Calu3 (cell line): ENCODE measurements at regions not wholly inside any gene's neighbourhood (a gene's known extent, or its start where the extent isn't known, plus 50 kb on each side); places are given as distances from the start of the nearest gene placed in this dataset.

ENCODE experiments used
- BruUV-seq: library from RNA; stranded (reverse); fragments of 400-500 nt; replicated peaks from 2 replicates; lab custom pipeline; 2021; lab: Mats Ljungman, UMichigan
- CTCF ChIA-PET: fragments of 300-600 bp; sonication (Branson Sonifier 250); formaldehyde crosslinking; loops from one replicate; lab custom pipeline; 2022; ENCODE audit warnings: antibody characterized with exemption; lab: Charles Lee
- DNase-seq: peaks from one replicate; pipeline ENCODE4 v3.0.0; 2022
- H3K27ac Mint-ChIP-seq: one replicate; pipeline ENCODE4 v1.8.0; 2022; ENCODE audit warnings: mixed read lengths; ENCODE audit not compliant: unreplicated experiment
- H3K27me3 Mint-ChIP-seq: one replicate; pipeline ENCODE4 v1.8.0; 2022; ENCODE audit warnings: mixed read lengths; ENCODE audit not compliant: unreplicated experiment
- H3K36me3 Mint-ChIP-seq: one replicate; pipeline ENCODE4 v1.8.0; 2022; ENCODE audit warnings: mild to moderate bottlenecking, moderate library complexity, mixed read lengths; ENCODE audit not compliant: insufficient read depth, unreplicated experiment
- H3K4me1 Mint-ChIP-seq: one replicate; pipeline ENCODE4 v1.8.0; 2022; ENCODE audit warnings: mild to moderate bottlenecking, low read depth, mixed read lengths; ENCODE audit not compliant: unreplicated experiment
- H3K4me3 Mint-ChIP-seq: one replicate; pipeline ENCODE4 v1.8.0; 2022; ENCODE audit warnings: mild to moderate bottlenecking, low read depth, moderate library complexity, mixed read lengths; ENCODE audit not compliant: unreplicated experiment
- H3K9me3 Mint-ChIP-seq: one replicate; pipeline ENCODE4 v1.8.0; 2022; ENCODE audit warnings: low read depth, mixed read lengths; ENCODE audit not compliant: unreplicated experiment
- CTCF ChIP-seq: fragments of 200-600 bp; IDR thresholded peaks from one replicate; pipeline ENCODE4 v1.8.0; 2022; ENCODE audit warnings: antibody characterized with exemption; ENCODE audit not compliant: unreplicated experiment
- intact Hi-C: fragments of 100-400 bp; cut with micrococcal nuclease; formaldehyde crosslinking; loops from one replicate; pipeline ENCODE4 v1.10.0; 2022; ENCODE audit not compliant: unreplicated experiment

- Mint-ChIP-seq H3K9me3 (peaks cover 7% of the 10 kb centered on the region), H3K4me1 (no peaks in the 10 kb centered on the region), H3K36me3 (no peaks in the 10 kb centered on the region), H3K27ac (no peak overlapping the region), H3K27me3 (no peaks in the 10 kb centered on the region), H3K4me3 (no peak overlapping the region)
- intact Hi-C loops: no loop called here
- no peak for TF ChIP-seq CTCF
- DNase-seq: no peak
- CTCF ChIA-PET: no interaction called here
- no TSS peak for BruUV-seq
Observed at GRCh38 chr14:26743284-26743683, 145.5 kb upstream of the NOVA1 start.

GRCh38 chr14:26744903-26745302 lies 147.1 kb upstream of the NOVA1 start:
- Mint-ChIP-seq H3K27ac (no peak overlapping the region), H3K36me3 (no peaks in the 10 kb centered on the region), H3K4me1 (no peaks in the 10 kb centered on the region), H3K9me3 (peaks cover 5% of the 10 kb centered on the region), H3K27me3 (no peaks in the 10 kb centered on the region), H3K4me3 (no peak overlapping the region)
- no TSS peak for BruUV-seq
- CTCF ChIA-PET: no interaction called here
- no peak for TF ChIP-seq CTCF
- DNase-seq: no peak
- intact Hi-C loops: no loop called here

- Mint-ChIP-seq H3K27me3 (no peaks in the 10 kb centered on the region), H3K4me1 (no peaks in the 10 kb centered on the region), H3K36me3 (no peaks in the 10 kb centered on the region), H3K9me3 (peaks cover 8% of the 10 kb centered on the region), H3K27ac (no peak overlapping the region), H3K4me3 (no peak overlapping the region)
- no peak for TF ChIP-seq CTCF
- BruUV-seq: no TSS peak
- no peak for DNase-seq
- intact Hi-C loops: no loop called here
- CTCF ChIA-PET: no interaction called here
Observed at GRCh38 chr14:26761532-26761931, 163.7 kb upstream of the NOVA1 start.

- no peak for TF ChIP-seq CTCF
- H3K27ac Mint-ChIP-seq: no peak overlapping the region
- H3K9me3 Mint-ChIP-seq: peaks cover 9% of the 10 kb centered on the region
- no peaks in the 10 kb centered on the region for H3K27me3 Mint-ChIP-seq
- DNase-seq: no peak
- no peaks in the 10 kb centered on the region for H3K36me3 Mint-ChIP-seq
- H3K4me1 Mint-ChIP-seq: no peaks in the 10 kb centered on the region
- intact Hi-C loops: no loop called here
- H3K4me3 Mint-ChIP-seq: no peak overlapping the region
- BruUV-seq: no TSS peak
- CTCF ChIA-PET: no interaction called here
Observed at GRCh38 chr14:26765301-26765700, 167.5 kb upstream of the NOVA1 start.
